C4-2B (cell line): ENCODE measurements at regions not wholly inside any gene's neighbourhood (a gene's known extent, or its start where the extent isn't known, plus 50 kb on each side); places are given as distances from the start of the nearest gene placed in this dataset.

Experiments
- ZFX ChIP-seq: fragments of 450-650 bp; IDR thresholded peaks from 2 replicates; pipeline ENCODE4 v1.6.1; 2017
- TF ChIP-seq, protein P1 (sequence below): fragments of 450-650 bp; conservative IDR thresholded peaks from 2 replicates; pipeline ENCODE4 v1.5.1; 2017; ENCODE audit warnings: mild to moderate bottlenecking

GRCh38 chr19:28292822-28293500 lies 920.0 kb downstream of the UQCRFS1 start:
- TF ChIP-seq, protein P1, sequence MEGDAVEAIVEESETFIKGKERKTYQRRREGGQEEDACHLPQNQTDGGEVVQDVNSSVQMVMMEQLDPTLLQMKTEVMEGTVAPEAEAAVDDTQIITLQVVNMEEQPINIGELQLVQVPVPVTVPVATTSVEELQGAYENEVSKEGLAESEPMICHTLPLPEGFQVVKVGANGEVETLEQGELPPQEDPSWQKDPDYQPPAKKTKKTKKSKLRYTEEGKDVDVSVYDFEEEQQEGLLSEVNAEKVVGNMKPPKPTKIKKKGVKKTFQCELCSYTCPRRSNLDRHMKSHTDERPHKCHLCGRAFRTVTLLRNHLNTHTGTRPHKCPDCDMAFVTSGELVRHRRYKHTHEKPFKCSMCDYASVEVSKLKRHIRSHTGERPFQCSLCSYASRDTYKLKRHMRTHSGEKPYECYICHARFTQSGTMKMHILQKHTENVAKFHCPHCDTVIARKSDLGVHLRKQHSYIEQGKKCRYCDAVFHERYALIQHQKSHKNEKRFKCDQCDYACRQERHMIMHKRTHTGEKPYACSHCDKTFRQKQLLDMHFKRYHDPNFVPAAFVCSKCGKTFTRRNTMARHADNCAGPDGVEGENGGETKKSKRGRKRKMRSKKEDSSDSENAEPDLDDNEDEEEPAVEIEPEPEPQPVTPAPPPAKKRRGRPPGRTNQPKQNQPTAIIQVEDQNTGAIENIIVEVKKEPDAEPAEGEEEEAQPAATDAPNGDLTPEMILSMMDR: no peak
- TF ChIP-seq ZFX: no peak
